SK-N-SH (cell line): ENCODE measurements at regions not wholly inside any gene's neighbourhood (a gene's known extent, or its start where the extent isn't known, plus 50 kb on each side); places are given as distances from the start of the nearest gene placed in this dataset.

Experiments
- CTCF ChIA-PET: fragments of 300-600, 350-600 bp; formaldehyde crosslinking; extraction: SDS; loops from one replicate; lab custom pipeline; 2021; lab: Yijun Ruan, JAX
- POLR2A ChIA-PET: fragments of 350-600 bp; sonication (Branson Sonifier 250); formaldehyde crosslinking; extraction: SDS; loops from one replicate; lab custom pipeline; 2020; ENCODE audit warnings: antibody characterized with exemption, inconsistent platforms; lab: Yijun Ruan, JAX
- DNase-seq: peaks from one replicate; pipeline ENCODE4 v3.0.0; 2012
- H2AFZ ChIP-seq: fragments of 200-600 bp; sonication (generic); 2 replicates; pipeline ENCODE4 v1.8.1; 2016; ENCODE audit warnings: antibody characterized with exemption, mild to moderate bottlenecking, low read depth
- H3F3A ChIP-seq: fragments of 200-600 bp; sonication (generic); replicated peaks from 2 replicates; pipeline ENCODE3; 2016; ENCODE audit warnings: antibody characterized with exemption, mild to moderate bottlenecking; ENCODE audit not compliant: insufficient read depth
- H3K27ac ChIP-seq, 2 experiments: fragments of 200-500 bp in 1 of 2; fragments of 200-600 bp in 1 of 2; sonication (Bioruptor generic) in 1 of 2; sonication (generic), shearing (Covaris generic) in 1 of 2; 2 replicates each; pipeline versions ENCODE4 v1.5.1 to v1.6.1; 2014 to 2016; ENCODE audit warnings: low read depth in 2 of 2, inconsistent platforms in 1 of 2, low read length in 1 of 2, mild to moderate bottlenecking in 1 of 2, mixed read lengths in 1 of 2
- H3K27me3 ChIP-seq: fragments of 200-600 bp; sonication (generic), shearing (Covaris generic); 2 replicates; pipeline ENCODE4 v1.6.1; 2016; ENCODE audit warnings: mixed run types; ENCODE audit not compliant: insufficient read depth
- H3K36me3 ChIP-seq, 2 experiments: fragments of 200-500 bp in 1 of 2; fragments of 200-600 bp in 1 of 2; sonication (Bioruptor generic) in 1 of 2; sonication (generic) in 1 of 2; replicated peaks in 1 of 2; 2 replicates each; pipeline versions ENCODE3 to v1.5.1; 2014 to 2016; ENCODE audit warnings: low read length in 1 of 2, mild to moderate bottlenecking in 1 of 2; ENCODE audit not compliant: insufficient read depth in 2 of 2, control insufficient read depth in 1 of 2
- H3K4me1 ChIP-seq, 2 experiments: fragments of 200-500 bp in 1 of 2; fragments of 200-600 bp in 1 of 2; sonication (Bioruptor generic) in 1 of 2; sonication (generic), shearing (Covaris generic) in 1 of 2; 2 replicates each; pipeline versions ENCODE4 v1.5.1 to v1.6.1; 2014 to 2016; ENCODE audit warnings: low read depth in 1 of 2, low read length in 1 of 2, mixed run types in 1 of 2; ENCODE audit not compliant: insufficient read depth in 2 of 2, control insufficient read depth in 1 of 2
- H3K4me2 ChIP-seq: fragments of 200-600 bp; sonication (generic), shearing (Covaris generic); 2 replicates; pipeline ENCODE4 v1.6.1; 2017; ENCODE audit warnings: mixed run types
- H3K4me3 ChIP-seq, 2 experiments: fragments of 200-500 bp in 1 of 2; fragments of 200-600 bp in 1 of 2; sonication (Bioruptor generic) in 1 of 2; sonication (generic), shearing (Covaris generic) in 1 of 2; 2 replicates each; pipeline versions ENCODE4 v1.5.1 to v1.8.1; 2014 to 2016; ENCODE audit warnings: low read depth in 2 of 2, inconsistent platforms in 1 of 2, low read length in 1 of 2, mild to moderate bottlenecking in 1 of 2, mixed read lengths in 1 of 2, moderate library complexity in 1 of 2
- H3K79me2 ChIP-seq: fragments of 200-600 bp; sonication (generic); 2 replicates; pipeline ENCODE4 v1.8.1; 2017; ENCODE audit warnings: mild to moderate bottlenecking; ENCODE audit not compliant: insufficient read depth
- H3K9ac ChIP-seq: fragments of 200-600 bp; sonication (generic); 2 replicates; pipeline ENCODE4 v1.6.1; 2017; ENCODE audit warnings: mixed run types
- H3K9me2 ChIP-seq: fragments of 200-600 bp; sonication (generic); 2 replicates; pipeline ENCODE4 v1.6.1; 2017; ENCODE audit warnings: mixed run types
- H3K9me3 ChIP-seq: fragments of 200-600 bp; sonication (generic); 2 replicates; pipeline ENCODE4 v1.6.1; 2017; ENCODE audit warnings: mixed run types, mild to moderate bottlenecking, moderate library complexity
- H4K20me1 ChIP-seq: fragments of 200-600 bp; sonication (generic); 2 replicates; pipeline ENCODE4 v1.6.1; 2017; ENCODE audit warnings: mild to moderate bottlenecking, mixed run types; ENCODE audit not compliant: insufficient read depth
- EP300 ChIP-seq, 2 experiments: IDR thresholded peaks; 2 replicates each; pipeline versions ENCODE4 v1.4.0 to v1.6.1; 2012; ENCODE audit warnings: borderline replicate concordance in 1 of 2, low read depth in 1 of 2, low read length in 1 of 2
- EZH2phosphoT487 ChIP-seq: fragments of 200-600 bp; sonication (generic); IDR thresholded peaks from 2 replicates; pipeline ENCODE4 v1.6.1; 2017; ENCODE audit warnings: low read depth, mixed run types, mild to moderate bottlenecking, antibody characterized with exemption, moderate library complexity, borderline replicate concordance
- GABPA ChIP-seq: IDR thresholded peaks from 2 replicates; pipeline ENCODE4 v1.4.0; 2012; ENCODE audit warnings: low read depth, mild to moderate bottlenecking
- IRF3 ChIP-seq: fragments of 150-350 bp; IDR thresholded peaks from 2 replicates; pipeline ENCODE4 v1.6.1; 2016; ENCODE audit warnings: mild to moderate bottlenecking, low read depth, low read length
- MEF2A ChIP-seq: IDR thresholded peaks from 2 replicates; pipeline ENCODE4 v1.4.0; 2012; ENCODE audit warnings: low read depth, borderline replicate concordance
- REST ChIP-seq: IDR thresholded peaks from 2 replicates; pipeline ENCODE4 v1.6.1; 2012; ENCODE audit warnings: mild to moderate bottlenecking, low read depth, low read length, moderate library complexity
- SMC3 ChIP-seq: IDR thresholded peaks from 2 replicates; pipeline ENCODE4 v1.6.1; 2012; ENCODE audit warnings: low read depth, low read length, improper control_type of control experiment
- USF1 ChIP-seq: IDR thresholded peaks from 2 replicates; pipeline ENCODE4 v1.4.0; 2012; ENCODE audit warnings: low read depth, borderline replicate concordance
- WGBS: methylation state at CpG from one replicate; pipeline ENCODE4 v1.1.6; 2017; ENCODE audit warnings: low lambda C conversion rate; 5-methylcytosine and 5-hydroxymethylcytosine counted together

GRCh38 chr1:166488327-166488726 lies 321.5 kb upstream of the FAM78B start:
- POLR2A ChIA-PET, result no interaction called here
- no peaks in the 10 kb centered on the region for H4K20me1 ChIP-seq
- TF ChIP-seq SMC3 (no peak), GABPA (no peak)
- TF ChIP-seq, all 33 proteins: peak for 0
- Histone ChIP-seq H3K4me1 (no peaks in the 10 kb centered on the region), H3K27me3 (no peaks in the 10 kb centered on the region), H3F3A (no peaks in the 10 kb centered on the region), H3K36me3 (no peaks in the 10 kb centered on the region), H3K4me2 (no peak overlapping the region), H3K4me3 (no peak overlapping the region), H3K79me2 (no peaks in the 10 kb centered on the region), H3K27ac (no peak overlapping the region), H3K9me2 (no peaks in the 10 kb centered on the region), H3K9me3 (no peaks in the 10 kb centered on the region), H3K9ac (no peak overlapping the region), H2AFZ (no peak overlapping the region)
- 19% methylated on average over 2 of the region's 2 CpGs for WGBS
- CTCF ChIA-PET, result interaction anchor here (0.9 to 5.2 kb wide), 2 partner anchors 9 to 563 kb away, joined by 4 to 38 read pairs; no protein-coding TSS in a partner anchor
- DNase-seq, result no peak

- Histone ChIP-seq H3K4me1 (no peaks in the 10 kb centered on the region), H3K27me3 (no peaks in the 10 kb centered on the region), H3K4me3 (peak overlapping the region in 1 of 2 experiments; percentile 59; a peak in 1 of 4 replicates), H3K9me3 (no peaks in the 10 kb centered on the region), H2AFZ (peak overlapping the region; percentile 94), H3K9ac (no peak overlapping the region), H3K79me2 (no peaks in the 10 kb centered on the region), H3F3A (no peaks in the 10 kb centered on the region), H3K4me2 (peak overlapping the region; percentile 69), H3K36me3 (no peaks in the 10 kb centered on the region), H3K9me2 (no peaks in the 10 kb centered on the region), H4K20me1 (no peaks in the 10 kb centered on the region), H3K27ac (no peak overlapping the region)
- no peak for DNase-seq
- no peak for TF ChIP-seq IRF3
- TF ChIP-seq REST, result no peak
- no peak for TF ChIP-seq EZH2phosphoT487
- TF ChIP-seq MEF2A, result no peak
- no peak for TF ChIP-seq EP300 (IDR thresholded peaks at IDR 0.05; ENCODE audit: borderline replicate concordance in 1 of 2, low read depth in 1 of 2, low read length in 1 of 2)
- no peak for TF ChIP-seq USF1
- CTCF ChIA-PET, result interaction anchor here (0.9 to 5.2 kb wide), 3 partner anchors 10 to 564 kb away, joined by 4 to 38 read pairs (median 4); no protein-coding TSS in a partner anchor
- POLR2A ChIA-PET, result no interaction called here
- WGBS, result 59% methylated on average over 2 of the region's 2 CpGs
Observed at GRCh38 chr1:166489356-166489669, 322.5 kb upstream of the FAM78B start.
